HG02798 (cell line): ENCODE measurements at regions not wholly inside any gene's neighbourhood (a gene's known extent, or its start where the extent isn't known, plus 50 kb on each side); places are given as distances from the start of the nearest gene placed in this dataset.

Experiments used
- ATAC-seq: cut with Tn5 transposase; IDR thresholded peaks from one replicate; pipeline ENCODE4 v1.9.1; 2021; ENCODE audit warnings: mild to moderate bottlenecking; ENCODE audit not compliant: unreplicated experiment, poor library complexity

GRCh38 chr13:70714993-70715392, 606.7 kb upstream of the KLHL1 start:
- no peak for ATAC-seq

- ATAC-seq: no peak
Observed at GRCh38 chr13:70708775-70709174, 600.5 kb upstream of the KLHL1 start.

GRCh38 chr13:70703755-70704154, 595.5 kb upstream of the KLHL1 start:
- ATAC-seq: no peak

GRCh38 chr13:70694996-70695715, 586.9 kb upstream of the KLHL1 start:
- no peak for ATAC-seq

- ATAC-seq: no peak
Observed at GRCh38 chr13:70668983-70669382, 560.7 kb upstream of the KLHL1 start.

GRCh38 chr13:70668293-70668692, 560.0 kb upstream of the KLHL1 start:
- ATAC-seq: no peak

GRCh38 chr13:70666883-70667556, 558.8 kb upstream of the KLHL1 start:
- ATAC-seq: no peak

GRCh38 chr13:70662231-70662940, 554.1 kb upstream of the KLHL1 start:
- ATAC-seq: no peak

- no peak for ATAC-seq
Observed at GRCh38 chr13:70644052-70644451, 535.8 kb upstream of the KLHL1 start.

GRCh38 chr13:70634893-70635292, 526.6 kb upstream of the KLHL1 start:
- ATAC-seq: no peak

GRCh38 chr13:70630247-70630646, 522.0 kb upstream of the KLHL1 start:
- ATAC-seq: no peak

- ATAC-seq: peak; percentile 43
Observed at GRCh38 chr13:70623239-70623638, 515.0 kb upstream of the KLHL1 start.

GRCh38 chr13:70622796-70623195, 514.5 kb upstream of the KLHL1 start:
- ATAC-seq: peak; percentile 6

GRCh38 chr13:70619936-70620335, 511.7 kb upstream of the KLHL1 start:
- no peak for ATAC-seq

- no peak for ATAC-seq
Observed at GRCh38 chr13:70616847-70617246, 508.6 kb upstream of the KLHL1 start.

GRCh38 chr13:70613295-70613694, 505.0 kb upstream of the KLHL1 start:
- no peak for ATAC-seq

GRCh38 chr13:70612881-70613280, 504.6 kb upstream of the KLHL1 start:
- ATAC-seq: no peak

GRCh38 chr13:70604448-70604847, 496.2 kb upstream of the KLHL1 start:
- no peak for ATAC-seq

- ATAC-seq: no peak
Observed at GRCh38 chr13:70593716-70594115, 485.5 kb upstream of the KLHL1 start.

GRCh38 chr13:70585109-70585508, 476.9 kb upstream of the KLHL1 start:
- ATAC-seq: no peak

GRCh38 chr13:70580825-70581224, 472.6 kb upstream of the KLHL1 start:
- ATAC-seq: no peak
